ENCODE measurements at regions not wholly inside any gene's neighbourhood (a gene's known extent, or its start where the extent isn't known, plus 50 kb on each side); places are given as distances from the start of the nearest gene placed in this dataset.
"Not testable (repeated sequence)": the region's sequence is repeated elsewhere in the genome, so short reads cannot be mapped to it uniquely, and the experiment has no call there.

DNA sequence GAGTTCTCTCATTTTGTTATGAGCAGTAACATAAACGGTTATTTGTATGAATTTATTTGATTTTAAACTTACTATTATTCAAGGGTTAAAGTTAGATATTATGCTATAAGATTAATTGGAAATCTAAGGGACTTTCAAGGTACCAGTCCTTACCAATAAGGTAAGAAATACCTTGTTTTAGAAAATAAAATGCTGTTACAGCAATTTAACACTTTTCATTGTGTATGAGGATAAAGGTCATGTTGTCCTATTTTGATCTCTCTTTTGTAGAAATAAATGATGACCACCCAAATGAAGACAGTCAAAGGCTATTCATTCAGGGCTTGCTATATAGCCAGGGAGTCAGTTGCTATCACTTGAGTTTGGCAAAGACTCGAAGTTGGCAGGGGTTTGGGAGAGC lies 1185.9 kb upstream of the GOT2 start:
- DNase-seq = no peak

DNA sequence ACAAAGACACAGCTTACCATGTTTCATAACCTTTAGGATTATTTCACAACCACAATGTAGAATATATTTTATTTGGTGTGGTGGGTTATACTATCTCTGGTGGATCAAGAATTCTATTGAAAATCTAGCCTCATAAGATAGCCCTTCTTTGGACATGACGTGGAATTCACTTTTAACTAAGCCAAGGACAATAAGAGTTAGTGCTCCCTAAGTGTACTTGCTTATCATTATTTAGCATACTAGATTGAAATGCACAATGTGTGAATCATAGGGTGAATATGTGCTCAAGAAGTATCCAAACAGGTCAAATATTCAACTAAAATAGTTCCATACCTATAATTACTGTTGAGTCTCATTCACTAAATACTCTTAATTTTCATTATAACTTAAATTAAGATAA lies 1179.5 kb upstream of the GOT2 start:
- no peak for DNase-seq

DNA sequence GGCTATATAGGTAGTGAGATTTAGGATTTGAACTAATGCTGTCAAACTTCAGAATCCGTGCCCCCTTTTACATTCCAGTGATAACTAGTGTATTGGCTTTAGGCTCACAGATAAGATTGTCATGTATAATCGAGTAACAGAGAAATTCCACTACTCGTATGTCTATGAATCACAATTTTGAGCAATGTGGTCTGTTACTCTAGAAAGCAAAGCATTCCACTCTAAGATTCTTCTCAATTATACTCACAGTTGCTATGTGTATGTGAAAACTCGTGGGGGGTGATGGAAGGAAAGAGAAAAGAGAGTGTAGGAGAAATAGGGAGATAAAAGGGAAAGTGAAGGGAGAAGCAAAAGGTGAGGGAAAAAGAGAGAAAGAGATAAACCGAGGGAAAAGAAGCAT lies 1175.1 kb upstream of the GOT2 start:
- no peak for DNase-seq

DNA sequence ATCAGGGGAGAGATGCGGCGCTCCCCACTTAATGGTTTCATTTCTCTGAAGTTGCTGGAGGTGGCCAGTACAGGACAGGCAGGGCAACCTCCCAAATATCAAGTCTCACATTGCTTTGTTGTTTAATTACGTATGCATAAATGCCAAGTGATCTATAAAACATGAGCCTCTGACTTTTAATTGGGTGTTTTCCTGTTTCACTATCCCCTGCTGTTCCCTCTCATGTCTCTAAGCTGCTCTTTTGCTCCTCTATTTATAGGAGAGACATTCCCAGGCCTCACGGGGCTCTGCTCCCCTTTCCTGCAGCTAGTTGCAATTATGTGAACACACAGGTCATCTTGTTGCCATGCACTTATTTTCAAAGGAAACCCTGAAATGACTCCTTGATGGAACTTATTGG lies 1173.5 kb upstream of the GOT2 start:
- DNase-seq = no peak

DNA sequence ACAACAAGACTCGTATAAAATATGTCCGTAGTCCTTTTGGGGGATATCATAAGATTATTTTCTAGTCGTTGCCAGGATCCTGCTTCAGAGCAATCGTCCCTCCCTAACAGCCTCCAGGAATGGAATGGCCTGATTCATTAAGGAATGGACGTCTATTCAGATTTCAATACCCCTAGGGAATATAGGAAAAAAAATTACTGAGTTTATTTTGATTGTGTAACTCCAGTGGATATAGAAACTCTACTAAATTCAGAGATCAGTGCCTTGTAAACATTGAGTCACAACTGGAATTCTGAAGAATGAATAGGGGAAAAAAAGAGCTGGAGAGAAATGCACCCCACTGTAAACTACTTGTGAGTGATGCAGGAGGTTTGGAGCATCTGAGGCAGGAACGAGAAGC lies 1171.5 kb upstream of the GOT2 start:
- DNase-seq = no peak

DNA sequence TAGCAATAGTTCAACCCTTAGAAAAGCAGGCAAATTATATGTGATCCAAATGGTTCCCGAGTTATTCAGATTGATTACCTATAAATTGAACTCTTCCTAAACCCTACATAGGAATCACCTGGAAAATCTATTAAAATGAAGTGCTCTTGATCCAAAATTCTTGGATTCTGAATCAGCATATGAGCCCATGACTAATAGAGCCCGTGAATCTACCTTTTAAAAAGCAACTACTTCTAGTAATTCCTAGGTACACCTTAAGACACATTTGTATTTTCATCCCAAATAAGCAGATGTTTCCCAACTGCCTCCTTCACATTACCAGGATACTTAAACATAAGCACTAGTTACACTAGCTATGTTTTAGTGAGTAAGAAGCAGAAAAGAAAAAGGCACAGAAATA lies 1171.0 kb upstream of the GOT2 start:
- DNase-seq = no peak

DNA sequence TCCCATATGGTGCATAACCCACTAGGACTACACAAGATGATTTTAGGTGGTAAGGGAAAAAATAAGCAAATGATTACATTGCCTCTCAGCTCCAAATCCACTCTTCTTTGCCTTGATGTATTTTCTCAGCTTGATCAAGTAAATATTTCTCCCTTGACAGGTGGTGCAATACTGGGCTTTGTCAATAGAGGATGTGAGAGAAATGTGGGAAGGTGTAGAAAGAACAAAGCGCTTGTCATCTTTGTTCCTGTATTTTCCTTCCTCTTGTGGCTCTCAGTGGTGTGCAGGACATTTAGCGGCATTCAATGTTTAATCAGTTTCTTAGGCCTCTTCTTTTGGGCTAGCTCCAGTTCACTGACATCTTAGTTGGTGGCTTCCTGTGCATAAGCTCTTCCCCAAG lies 1165.8 kb upstream of the GOT2 start:
- DNase-seq = no peak

DNA sequence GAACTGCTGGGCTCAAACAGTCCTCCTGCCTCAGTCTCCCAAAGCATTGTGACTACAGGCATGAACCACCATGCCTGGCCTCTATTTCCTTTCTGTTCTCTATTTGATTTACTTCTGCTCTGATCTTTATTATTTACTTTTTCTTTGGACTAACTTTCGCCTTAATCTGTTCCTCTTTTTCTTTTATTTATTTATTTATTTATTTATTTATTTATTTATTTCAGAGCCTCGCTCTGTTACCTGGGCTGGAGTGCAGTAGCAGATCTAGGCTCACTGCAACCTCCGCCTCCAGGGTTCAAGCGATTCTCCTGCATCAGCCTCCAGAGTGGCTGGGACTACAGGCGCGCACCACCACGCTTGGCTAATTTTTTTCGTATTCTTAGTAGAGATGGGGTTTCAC lies 1158.3 kb upstream of the GOT2 start:
- DNase-seq = no peak

DNA sequence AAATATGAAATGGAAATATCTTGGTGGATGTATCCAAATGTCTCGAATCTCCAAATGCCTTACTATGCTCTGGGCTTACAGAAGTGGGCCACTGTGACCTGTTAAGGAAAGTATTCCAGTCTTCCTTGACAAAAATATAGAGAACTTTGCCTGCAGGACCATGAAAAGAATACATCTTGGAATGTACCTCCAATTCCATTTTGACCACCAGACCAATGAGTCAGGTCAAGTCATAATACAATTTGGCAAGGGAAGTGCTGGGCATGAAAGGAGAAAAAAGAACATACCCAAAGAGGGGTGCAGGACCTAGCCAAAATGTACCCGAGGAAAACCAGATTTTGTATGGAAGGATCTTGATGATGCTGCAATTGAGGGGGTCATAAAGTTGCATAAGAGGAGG lies 1153.7 kb upstream of the GOT2 start:
- DNase-seq = no peak

DNA sequence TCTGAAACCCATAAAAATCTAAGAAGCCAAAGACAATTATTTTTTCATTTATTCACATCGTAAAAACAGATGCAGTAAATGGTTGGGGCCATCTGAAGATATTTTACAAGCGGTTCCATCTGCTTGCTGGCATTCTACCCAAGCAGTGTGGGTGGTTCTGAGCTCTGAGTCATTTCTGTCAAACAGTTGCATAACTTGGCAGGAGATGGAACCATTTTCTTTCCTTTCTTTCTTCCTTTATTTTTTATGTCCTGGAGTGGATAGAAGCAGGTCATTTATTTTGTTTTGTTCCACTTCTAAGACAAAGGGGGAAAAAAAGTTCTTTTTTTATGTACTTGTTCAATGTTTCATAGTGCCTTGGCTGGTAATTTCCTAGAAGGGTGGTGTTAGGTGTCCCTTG lies 1151.9 kb upstream of the GOT2 start:
- no peak for DNase-seq

DNA sequence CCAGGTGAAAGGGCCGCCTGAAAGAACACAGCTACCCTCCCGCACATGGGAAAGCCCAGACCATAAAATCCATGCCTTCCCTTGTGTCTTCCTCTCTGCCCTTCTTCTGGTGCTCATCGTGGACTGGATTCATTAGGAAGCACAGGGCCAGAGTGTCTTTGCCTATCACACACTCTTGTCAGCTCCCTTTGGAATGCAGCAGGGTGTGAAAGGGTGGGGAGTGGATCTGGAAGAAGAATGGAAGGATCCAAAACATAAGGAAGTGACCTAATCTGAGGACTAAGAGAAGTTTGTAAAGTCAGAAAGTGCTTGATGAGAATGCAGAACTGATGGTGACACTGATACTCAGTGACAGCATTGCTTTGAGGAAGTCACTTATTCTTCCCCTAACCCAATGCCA lies 1147.3 kb upstream of the GOT2 start:
- no peak for DNase-seq

DNA sequence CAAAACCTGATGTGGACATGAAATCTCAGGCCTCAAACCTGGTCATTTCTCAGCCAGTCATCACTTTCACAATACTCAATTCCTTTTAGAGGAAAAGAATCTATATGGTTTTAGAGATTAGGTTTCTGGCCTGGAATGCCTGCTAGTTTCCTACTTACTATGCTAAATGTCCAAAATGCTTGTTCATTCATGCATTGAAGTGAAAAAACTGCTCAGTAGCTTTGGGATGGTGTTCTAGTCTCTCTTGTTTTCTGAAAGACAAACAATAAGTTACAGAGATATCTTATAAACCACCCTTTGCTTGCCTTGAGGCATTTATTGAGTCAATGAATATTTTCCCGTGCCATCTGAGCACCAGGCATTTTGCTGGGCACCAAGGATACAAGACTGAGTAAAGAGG lies 1146.5 kb upstream of the GOT2 start:
- DNase-seq = no peak

DNA sequence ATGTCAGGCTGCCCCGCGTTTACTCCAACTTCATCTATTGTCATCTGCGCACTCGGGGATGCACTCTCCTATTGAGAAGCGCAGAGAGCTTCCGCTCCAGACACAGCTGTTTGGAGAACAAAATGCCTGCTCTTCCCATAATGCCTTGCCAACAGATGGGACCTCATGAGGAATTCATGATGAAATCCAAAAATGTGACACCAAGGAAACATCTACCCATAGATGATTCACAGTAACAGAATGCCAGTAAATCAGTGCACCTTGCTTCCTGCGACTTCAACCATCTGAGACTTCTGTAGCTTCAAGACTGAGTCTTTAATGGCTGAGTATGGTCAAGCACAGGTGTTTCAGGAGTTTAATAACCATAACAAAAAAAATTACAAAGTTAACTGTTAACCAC lies 1144.9 kb upstream of the GOT2 start:
- DNase-seq = no peak

DNA sequence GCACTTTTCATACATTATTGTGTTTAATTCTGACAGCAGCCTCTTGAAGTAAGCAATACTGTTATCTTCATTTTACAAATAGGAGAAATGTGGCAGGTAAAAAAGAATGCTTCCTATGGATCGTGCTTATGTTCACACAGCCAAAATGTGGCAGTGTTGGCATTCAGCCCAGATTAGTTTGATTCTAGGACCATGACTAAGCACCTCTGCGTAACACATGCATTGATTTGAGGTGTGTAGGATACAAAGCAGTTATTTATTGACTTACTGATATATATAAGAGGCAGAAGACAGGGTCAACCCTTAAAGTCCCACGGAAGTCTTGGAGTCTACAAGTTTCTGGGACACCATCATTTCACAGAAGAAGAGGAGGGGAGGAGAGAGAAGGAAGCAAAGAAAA lies 1144.4 kb upstream of the GOT2 start:
- DNase-seq = no peak

DNA sequence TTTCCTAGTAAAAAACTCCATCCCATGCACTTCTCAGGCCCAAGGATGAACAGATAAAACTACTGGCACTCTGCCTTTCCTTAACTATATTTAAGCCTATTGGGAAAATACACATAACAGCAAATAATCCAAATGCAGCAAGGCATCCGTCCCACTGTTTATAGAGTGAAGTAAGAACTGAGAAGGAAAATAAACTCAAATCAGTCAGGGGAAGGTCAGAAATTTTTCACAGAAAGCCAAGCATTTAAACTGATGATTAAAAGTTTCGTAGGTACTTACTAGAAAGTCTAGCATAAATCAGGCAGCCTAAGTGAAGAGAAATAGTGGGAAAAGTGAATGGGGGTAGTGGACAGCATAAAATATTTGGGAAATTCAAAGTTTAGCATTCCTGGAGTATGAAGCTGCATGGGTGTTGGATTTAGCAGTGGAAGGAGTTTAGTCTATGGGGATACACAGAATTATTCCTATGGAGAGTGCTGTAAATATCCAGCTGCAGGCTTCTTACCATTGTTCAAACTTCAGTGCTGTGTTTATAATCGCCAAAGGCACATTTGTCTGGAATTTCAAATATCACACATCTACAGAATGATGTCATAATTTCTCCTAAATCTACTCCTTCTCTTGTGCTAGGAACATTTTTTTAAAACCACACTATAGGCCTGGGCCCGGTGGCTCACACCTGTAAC lies 1131.0 kb upstream of the GOT2 start:
- DNase-seq = no peak

DNA sequence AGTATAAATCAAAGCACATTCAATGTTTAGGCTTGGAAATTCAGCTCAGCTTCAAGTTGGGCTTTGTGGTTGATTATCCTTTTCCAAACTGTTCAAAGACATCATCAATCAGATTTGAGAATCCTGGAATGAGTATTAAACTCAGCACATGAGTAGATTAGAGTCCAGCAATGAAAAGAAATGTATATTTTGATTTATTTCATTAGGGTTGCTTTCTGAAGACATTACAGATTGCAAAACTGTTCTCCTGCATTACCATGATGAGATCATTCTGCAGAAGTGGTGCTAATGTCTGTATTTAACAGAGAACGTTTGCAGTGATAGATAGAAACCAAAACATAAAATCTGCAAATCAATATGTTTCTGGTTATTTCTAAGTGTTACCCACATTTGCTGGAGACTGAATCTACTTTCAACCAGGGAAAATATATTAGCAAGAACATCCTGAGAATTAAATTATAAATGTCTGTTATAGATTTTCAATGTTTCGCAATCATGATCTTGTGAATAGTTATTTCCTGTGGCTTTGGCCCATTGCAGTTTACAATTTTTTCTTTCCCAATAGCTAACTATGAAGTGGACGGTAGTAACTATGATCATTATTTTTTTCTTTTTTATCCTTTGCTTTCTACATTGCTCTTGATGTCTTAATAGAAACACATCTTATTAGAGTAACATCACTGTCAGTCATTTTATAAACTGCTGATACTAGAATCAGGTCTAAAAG lies 1125.7 kb upstream of the GOT2 start:
- no peak for DNase-seq

DNA sequence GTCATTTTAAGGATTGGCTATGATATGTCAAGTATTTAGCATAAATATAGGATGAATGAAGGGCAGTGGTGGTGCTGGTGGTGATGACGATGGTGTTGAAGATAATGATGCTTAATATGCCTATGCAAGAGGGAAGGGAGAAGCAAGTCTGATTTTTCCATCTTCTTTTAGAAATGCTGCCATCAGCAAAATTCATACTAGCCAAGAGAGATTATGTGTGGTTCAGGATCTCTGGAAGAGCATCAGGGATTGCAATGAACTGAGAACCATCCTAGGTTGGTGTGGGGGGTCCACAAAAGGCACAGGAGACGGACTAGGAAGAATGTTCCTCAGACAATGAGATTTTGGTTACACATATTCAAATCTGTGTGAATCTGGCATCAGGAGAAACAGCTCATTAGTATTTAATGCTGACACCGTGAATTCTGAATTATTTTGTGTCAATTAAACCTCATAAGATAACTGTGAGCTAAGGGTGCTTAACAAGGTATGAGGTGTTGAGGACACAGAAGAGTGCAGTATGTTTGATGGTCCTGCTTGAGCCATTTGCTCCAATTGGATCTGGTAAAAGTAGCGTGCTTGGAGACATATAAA lies 1120.8 kb upstream of the GOT2 start:
- DNase-seq = no peak

DNA sequence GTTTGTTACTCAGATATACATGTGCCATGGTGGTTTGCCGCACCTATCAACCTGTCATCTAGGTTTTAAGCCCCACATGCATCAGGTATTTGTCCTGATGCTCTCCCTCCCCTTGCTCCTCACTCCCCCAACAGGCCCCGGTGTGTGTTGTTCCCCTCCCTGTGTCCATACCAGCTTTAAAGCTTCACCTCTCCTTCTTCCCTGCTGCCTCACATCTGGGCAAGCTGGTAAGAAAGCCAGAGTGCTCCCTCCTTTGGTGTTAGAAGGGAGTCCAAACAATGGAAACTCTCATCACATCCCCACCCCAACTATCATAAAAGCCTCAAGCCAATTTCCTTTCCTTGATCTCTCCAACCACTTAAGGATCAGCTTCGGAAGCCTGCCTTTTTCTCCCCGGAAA lies 1115.6 kb upstream of the GOT2 start:
- DNase-seq = no peak

DNA sequence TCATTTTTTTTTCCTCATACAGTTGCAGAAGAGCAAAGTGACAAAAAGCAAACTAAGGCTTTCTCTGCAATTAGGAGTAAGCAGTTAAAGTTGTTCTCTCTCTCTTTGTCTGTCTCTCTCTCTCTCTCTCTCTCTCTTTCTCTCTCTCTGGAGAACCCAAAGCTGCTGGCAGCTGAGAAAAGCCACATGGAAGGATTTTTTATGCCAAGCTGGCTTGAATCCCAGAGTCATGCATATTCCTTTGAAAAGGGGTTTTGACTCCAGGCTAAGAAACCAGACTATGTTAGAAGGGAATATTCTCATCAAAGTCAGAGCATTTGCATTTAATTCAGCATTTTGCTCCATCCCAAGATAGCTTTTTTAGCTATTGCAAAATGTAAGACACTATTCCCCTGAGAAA lies 1114.2 kb upstream of the GOT2 start:
- DNase-seq = no peak

DNA sequence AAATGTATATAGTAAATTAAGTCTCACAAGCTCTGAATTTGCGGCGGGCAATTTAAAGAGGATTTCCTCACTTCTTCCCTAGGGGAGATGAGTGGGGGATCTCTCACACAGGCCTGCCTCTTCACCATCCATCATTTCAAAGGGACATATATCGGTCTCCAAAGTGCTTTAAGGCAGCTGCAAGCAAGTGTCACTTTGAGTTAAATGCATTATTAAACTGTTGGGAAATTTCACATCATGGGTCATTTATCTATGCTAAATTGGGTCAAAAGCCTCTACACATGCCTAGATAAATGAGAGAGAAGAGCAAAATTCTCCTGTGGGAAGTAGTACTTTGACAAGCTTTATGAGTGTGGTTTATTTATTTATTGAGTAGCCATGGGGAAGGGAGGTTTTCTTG lies 1106.1 kb upstream of the GOT2 start:
- DNase-seq = no peak

DNA sequence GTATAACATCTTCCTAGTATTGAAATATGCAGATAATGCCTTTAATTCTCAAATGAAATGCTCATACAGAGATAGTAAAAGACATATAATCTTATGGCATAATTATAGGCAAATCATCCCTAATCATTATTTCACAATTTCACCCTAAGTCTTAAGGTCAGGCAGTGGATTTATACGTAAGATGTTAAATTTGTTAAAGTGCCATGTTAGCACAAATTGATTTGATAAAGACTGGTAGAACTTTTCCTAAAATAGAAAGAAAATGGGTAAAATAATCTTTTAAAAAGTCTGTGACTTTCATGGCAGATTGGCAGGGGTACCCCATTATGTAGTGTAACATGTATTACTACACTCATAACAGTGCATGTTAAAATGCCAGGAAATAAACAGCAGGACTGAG lies 1092.7 kb upstream of the GOT2 start:
- no peak for DNase-seq

DNA sequence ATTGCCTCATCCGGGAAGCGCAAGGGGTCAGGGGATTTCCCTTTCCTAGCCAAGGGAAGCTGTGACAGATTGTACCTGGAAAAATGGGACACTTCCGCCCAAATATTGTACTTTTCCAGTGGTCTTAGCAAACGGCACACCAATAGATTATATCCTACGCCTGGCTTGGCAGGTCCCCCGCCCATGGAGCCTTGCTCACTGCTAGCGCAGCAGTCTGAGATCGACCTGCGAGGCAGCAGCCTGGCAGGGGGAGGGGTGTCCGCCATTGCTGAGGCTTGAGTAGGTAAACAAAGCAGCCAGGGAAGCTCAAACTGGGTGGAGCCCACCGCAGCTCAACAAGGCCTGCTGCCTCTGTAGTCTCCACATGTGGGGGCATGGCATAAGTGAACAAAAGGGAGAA lies 1075.4 kb upstream of the GOT2 start:
- not testable (repeated sequence) for DNase-seq

DNA sequence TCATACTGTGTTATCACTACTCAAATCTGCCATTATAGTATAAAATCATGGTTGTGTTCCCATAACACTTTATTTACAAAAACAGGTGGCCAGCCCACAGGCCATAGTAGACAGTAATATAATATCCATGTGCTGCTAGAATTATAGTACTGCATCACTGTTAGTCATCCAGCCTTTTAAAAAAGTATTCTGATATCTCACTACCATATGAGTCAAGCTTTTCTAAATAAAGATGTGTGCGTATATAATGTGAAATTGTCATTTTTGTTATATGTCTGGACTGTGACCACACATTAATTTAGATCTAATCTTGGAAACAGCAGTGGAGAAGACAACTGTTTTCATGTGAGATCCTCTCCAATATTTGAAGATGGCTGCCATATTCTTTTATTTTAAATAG lies 1049.1 kb upstream of the GOT2 start:
- DNase-seq = no peak

DNA sequence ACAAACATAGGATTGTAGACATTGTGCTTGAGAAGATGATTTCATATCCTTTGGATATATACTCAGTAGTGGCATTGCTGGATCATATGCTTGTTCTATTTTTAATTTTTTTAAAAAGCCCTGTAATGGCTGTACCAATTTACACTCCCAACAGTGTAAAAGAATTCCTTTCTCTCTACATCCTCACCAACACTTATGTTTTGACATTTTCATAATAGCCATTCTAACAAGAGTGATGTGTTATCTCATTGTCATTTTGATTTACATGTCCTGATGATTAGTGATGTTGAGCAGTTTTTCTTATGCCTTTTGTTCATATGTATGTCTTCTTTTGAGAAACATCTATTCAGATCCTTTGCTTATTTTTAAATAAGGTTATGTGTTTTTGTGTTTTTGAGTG lies 1039.2 kb upstream of the GOT2 start:
- DNase-seq = no peak

DNA sequence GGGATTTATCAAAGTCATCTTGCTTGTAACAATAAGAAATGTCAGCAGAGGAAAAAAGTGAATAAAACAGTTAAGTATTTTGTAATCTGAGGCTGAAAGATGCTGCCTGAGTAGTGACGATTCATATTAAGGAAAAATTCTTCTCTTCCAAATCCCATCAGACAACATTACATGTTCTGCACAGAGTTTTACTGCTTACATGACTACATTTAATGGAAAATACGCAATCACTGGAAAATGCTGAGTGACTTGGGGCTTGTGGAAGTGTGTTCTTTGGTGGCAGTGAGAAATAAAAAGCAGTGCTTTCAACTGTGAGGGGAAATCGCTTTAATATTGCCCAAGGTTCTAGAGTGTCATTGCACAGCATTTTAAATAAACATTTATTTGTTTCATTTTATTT lies 1025.2 kb upstream of the GOT2 start:
- no peak for DNase-seq
